ENCODE measurements at regions not wholly inside any gene's neighbourhood (a gene's known extent, or its start where the extent isn't known, plus 50 kb on each side); places are given as distances from the start of the nearest gene placed in this dataset.

DNA sequence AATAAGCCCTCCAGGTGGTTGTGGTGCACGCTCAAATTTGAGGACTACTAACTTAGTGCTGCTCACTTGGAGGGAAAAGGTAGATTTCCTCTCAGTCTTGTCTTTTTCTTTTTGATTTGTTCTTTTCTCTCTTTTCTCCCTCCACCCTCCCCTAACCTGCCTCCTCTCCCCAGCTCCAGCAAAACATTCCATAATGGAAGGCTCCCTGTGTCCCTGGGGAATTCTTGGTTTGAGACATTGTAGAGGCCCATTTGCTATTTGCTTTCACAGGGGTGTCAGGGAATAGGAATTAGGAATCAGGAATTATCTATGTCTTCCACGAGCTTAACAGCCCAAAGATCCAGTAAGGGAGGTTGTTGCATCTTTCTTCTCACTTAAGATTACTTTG is 136.8 kb upstream of the UMPS start:
- no peak overlapping the region for H3K4me3 ChIP-seq (ENCODE audit: low read depth in 2 of 2, low read length in 2 of 2)
- ChIA-PET CTCF (no interaction called here), POLR2A (no interaction called here)
- in situ Hi-C loops (cut with HindIII; ENCODE audit: low pct_unique_long_range_greater_than_20kb, low sequenced_read_pairs) (no loop called here), intact Hi-C loops (cut with micrococcal nuclease; ENCODE audit: unreplicated experiment) (no loop called here)
- no peaks in the 10 kb centered on the region for H3K36me3 ChIP-seq (ENCODE audit: control insufficient read depth, insufficient read depth, low read length)
- no peaks in the 10 kb centered on the region for H3K9me3 ChIP-seq (ENCODE audit: control insufficient read depth, insufficient read depth, low read depth, low read length)
- TF ChIP-seq, protein P1, sequence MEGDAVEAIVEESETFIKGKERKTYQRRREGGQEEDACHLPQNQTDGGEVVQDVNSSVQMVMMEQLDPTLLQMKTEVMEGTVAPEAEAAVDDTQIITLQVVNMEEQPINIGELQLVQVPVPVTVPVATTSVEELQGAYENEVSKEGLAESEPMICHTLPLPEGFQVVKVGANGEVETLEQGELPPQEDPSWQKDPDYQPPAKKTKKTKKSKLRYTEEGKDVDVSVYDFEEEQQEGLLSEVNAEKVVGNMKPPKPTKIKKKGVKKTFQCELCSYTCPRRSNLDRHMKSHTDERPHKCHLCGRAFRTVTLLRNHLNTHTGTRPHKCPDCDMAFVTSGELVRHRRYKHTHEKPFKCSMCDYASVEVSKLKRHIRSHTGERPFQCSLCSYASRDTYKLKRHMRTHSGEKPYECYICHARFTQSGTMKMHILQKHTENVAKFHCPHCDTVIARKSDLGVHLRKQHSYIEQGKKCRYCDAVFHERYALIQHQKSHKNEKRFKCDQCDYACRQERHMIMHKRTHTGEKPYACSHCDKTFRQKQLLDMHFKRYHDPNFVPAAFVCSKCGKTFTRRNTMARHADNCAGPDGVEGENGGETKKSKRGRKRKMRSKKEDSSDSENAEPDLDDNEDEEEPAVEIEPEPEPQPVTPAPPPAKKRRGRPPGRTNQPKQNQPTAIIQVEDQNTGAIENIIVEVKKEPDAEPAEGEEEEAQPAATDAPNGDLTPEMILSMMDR (IDR thresholded peaks at IDR 0.05) = no peak
- TF ChIP-seq, protein P2, sequence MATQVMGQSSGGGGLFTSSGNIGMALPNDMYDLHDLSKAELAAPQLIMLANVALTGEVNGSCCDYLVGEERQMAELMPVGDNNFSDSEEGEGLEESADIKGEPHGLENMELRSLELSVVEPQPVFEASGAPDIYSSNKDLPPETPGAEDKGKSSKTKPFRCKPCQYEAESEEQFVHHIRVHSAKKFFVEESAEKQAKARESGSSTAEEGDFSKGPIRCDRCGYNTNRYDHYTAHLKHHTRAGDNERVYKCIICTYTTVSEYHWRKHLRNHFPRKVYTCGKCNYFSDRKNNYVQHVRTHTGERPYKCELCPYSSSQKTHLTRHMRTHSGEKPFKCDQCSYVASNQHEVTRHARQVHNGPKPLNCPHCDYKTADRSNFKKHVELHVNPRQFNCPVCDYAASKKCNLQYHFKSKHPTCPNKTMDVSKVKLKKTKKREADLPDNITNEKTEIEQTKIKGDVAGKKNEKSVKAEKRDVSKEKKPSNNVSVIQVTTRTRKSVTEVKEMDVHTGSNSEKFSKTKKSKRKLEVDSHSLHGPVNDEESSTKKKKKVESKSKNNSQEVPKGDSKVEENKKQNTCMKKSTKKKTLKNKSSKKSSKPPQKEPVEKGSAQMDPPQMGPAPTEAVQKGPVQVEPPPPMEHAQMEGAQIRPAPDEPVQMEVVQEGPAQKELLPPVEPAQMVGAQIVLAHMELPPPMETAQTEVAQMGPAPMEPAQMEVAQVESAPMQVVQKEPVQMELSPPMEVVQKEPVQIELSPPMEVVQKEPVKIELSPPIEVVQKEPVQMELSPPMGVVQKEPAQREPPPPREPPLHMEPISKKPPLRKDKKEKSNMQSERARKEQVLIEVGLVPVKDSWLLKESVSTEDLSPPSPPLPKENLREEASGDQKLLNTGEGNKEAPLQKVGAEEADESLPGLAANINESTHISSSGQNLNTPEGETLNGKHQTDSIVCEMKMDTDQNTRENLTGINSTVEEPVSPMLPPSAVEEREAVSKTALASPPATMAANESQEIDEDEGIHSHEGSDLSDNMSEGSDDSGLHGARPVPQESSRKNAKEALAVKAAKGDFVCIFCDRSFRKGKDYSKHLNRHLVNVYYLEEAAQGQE (IDR thresholded peaks at IDR 0.05; ENCODE audit: insufficient read depth in 1 of 2, low read depth in 2 of 2, low read length in 1 of 2) = no peak
- no peak for TF ChIP-seq TCF7L2 (IDR thresholded peaks at IDR 0.05; ENCODE audit: low read depth, low read length)
- H3K27me3 ChIP-seq (ENCODE audit: control insufficient read depth, insufficient read depth, low read length) = peaks cover 14% of the 10 kb centered on the region
- no TSS peak for BruUV-seq (replicated peaks)
- H3K27ac ChIP-seq (ENCODE audit: low read length) = no peak overlapping the region
- DNase-seq (ENCODE audit: low read depth, low spot score) (no peak), ATAC-seq (no peak)
- no peaks in the 10 kb centered on the region for H3K4me1 ChIP-seq (ENCODE audit: control insufficient read depth, insufficient read depth, low read length)

DNA sequence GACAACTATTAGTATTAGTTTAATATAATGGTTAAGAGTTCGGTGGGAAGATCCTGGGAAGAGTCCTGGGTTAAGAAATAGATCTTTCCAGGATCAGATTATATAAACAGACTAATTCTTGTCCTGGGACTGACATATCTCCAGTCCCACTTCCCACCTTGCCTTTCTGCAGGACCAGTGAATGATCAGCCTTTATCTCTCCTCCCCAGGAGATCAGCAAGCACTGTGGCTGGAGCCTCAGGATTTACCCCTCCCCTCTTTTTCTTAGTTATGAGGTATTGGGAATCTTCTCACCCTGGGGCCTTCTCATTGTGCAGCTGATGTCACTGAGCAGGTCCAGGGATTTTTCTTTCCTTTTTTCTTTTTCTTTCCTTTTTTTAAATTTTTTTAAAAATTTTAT is 135.7 kb upstream of the UMPS start:
- ATAC-seq (no peak), DNase-seq (ENCODE audit: low read depth, low spot score) (no peak)
- POLR2A ChIA-PET = no interaction called here
- intact Hi-C loops (cut with micrococcal nuclease; ENCODE audit: unreplicated experiment) (no loop called here), in situ Hi-C loops (cut with HindIII; ENCODE audit: low pct_unique_long_range_greater_than_20kb, low sequenced_read_pairs) (no loop called here)
- CTCF ChIA-PET = no interaction called here
- BruUV-seq (replicated peaks) = no TSS peak
- H3K27me3 ChIP-seq (ENCODE audit: control insufficient read depth, insufficient read depth, low read length) = peaks cover 14% of the 10 kb centered on the region
- TF ChIP-seq SIN3A (IDR thresholded peaks at IDR 0.05; ENCODE audit: borderline replicate concordance, insufficient read depth, low read depth, low read length) = no peak
- no peak for TF ChIP-seq TCF7L2 (IDR thresholded peaks at IDR 0.05; ENCODE audit: low read depth, low read length)
- TF ChIP-seq POLR2AphosphoS5 (IDR thresholded peaks at IDR 0.05; ENCODE audit: low read depth, low read length) = no peak
- TF ChIP-seq, protein P2 (IDR thresholded peaks at IDR 0.05; ENCODE audit: insufficient read depth in 1 of 2, low read depth in 2 of 2, low read length in 1 of 2) = no peak
- TF ChIP-seq, protein P1 (IDR thresholded peaks at IDR 0.05) = no peak
- no peak overlapping the region for H3K27ac ChIP-seq (ENCODE audit: low read length)
- H3K9me3 ChIP-seq (ENCODE audit: control insufficient read depth, insufficient read depth, low read depth, low read length) = no peaks in the 10 kb centered on the region
- H3K4me1 ChIP-seq (ENCODE audit: control insufficient read depth, insufficient read depth, low read length) = no peaks in the 10 kb centered on the region
- H3K4me3 ChIP-seq (ENCODE audit: low read depth in 2 of 2, low read length in 2 of 2) = no peak overlapping the region
- H3K36me3 ChIP-seq (ENCODE audit: control insufficient read depth, insufficient read depth, low read length) = no peaks in the 10 kb centered on the region
